ENCODE measurements at regions not wholly inside any gene's neighbourhood (a gene's known extent, or its start where the extent isn't known, plus 50 kb on each side); places are given as distances from the start of the nearest gene placed in this dataset.

- Histone ChIP-seq H3K36me3 (ENCODE audit: control insufficient read depth, insufficient read depth, low read length) (no peaks in the 10 kb centered on the region), H3K4me1 (ENCODE audit: control insufficient read depth, insufficient read depth, low read length) (no peaks in the 10 kb centered on the region), H3K27me3 (ENCODE audit: control insufficient read depth, insufficient read depth, low read length) (no peaks in the 10 kb centered on the region), H3K27ac (ENCODE audit: low read length) (no peak overlapping the region), H3K9me3 (ENCODE audit: control insufficient read depth, insufficient read depth, low read depth, low read length) (no peaks in the 10 kb centered on the region), H3K4me3 (ENCODE audit: low read depth in 2 of 2, low read length in 2 of 2) (no peak overlapping the region)
- DNase-seq (ENCODE audit: low read depth, low spot score) (no peak), ATAC-seq (no peak)
- POLR2A ChIA-PET: no interaction called here
- CTCF ChIA-PET: no interaction called here
- intact Hi-C loops (cut with micrococcal nuclease; ENCODE audit: unreplicated experiment): loop anchor here (5.0 to 10.0 kb wide), 4 partner anchors 113 to 1658 kb away; no protein-coding TSS in a partner anchor
- TF ChIP-seq REST (IDR thresholded peaks at IDR 0.05; ENCODE audit: insufficient read depth in 1 of 2, low read depth in 2 of 2, low read length in 1 of 2) (no peak), POLR2AphosphoS5 (IDR thresholded peaks at IDR 0.05; ENCODE audit: low read depth, low read length) (no peak), CTCF (IDR thresholded peaks at IDR 0.05) (no peak), SIN3A (IDR thresholded peaks at IDR 0.05; ENCODE audit: borderline replicate concordance, insufficient read depth, low read depth, low read length) (no peak), TCF7L2 (IDR thresholded peaks at IDR 0.05; ENCODE audit: low read depth, low read length) (no peak)
- no TSS peak for BruUV-seq (replicated peaks)
- in situ Hi-C loops (cut with HindIII; ENCODE audit: low pct_unique_long_range_greater_than_20kb, low sequenced_read_pairs): loop anchor here (25.0 kb wide), 1 partner anchor 1373 kb away; no protein-coding TSS in a partner anchor
Measured at GRCh38 chr1:163414778-163415177, 93.0 kb downstream of the NUF2 start.

GRCh38 chr1:163421701-163422100 is 99.9 kb downstream of the NUF2 start:
- Histone ChIP-seq H3K27ac (ENCODE audit: low read length) (no peak overlapping the region), H3K36me3 (ENCODE audit: control insufficient read depth, insufficient read depth, low read length) (no peaks in the 10 kb centered on the region), H3K4me3 (ENCODE audit: low read depth in 2 of 2, low read length in 2 of 2) (no peak overlapping the region), H3K4me1 (ENCODE audit: control insufficient read depth, insufficient read depth, low read length) (no peaks in the 10 kb centered on the region), H3K9me3 (ENCODE audit: control insufficient read depth, insufficient read depth, low read depth, low read length) (no peaks in the 10 kb centered on the region), H3K27me3 (ENCODE audit: control insufficient read depth, insufficient read depth, low read length) (no peaks in the 10 kb centered on the region)
- in situ Hi-C loops (cut with HindIII; ENCODE audit: low pct_unique_long_range_greater_than_20kb, low sequenced_read_pairs): loop anchor here (25.0 kb wide), 1 partner anchor 1366 kb away; no protein-coding TSS in a partner anchor
- BruUV-seq (replicated peaks): no TSS peak
- DNase-seq (ENCODE audit: low read depth, low spot score) (no peak), ATAC-seq (no peak)
- POLR2A ChIA-PET: interaction anchor here (0.6 kb wide), 1 partner anchor 742 kb away, joined by 3 read pairs; no protein-coding TSS in a partner anchor
- CTCF ChIA-PET: no interaction called here
- no peak for TF ChIP-seq CTCF (IDR thresholded peaks at IDR 0.05)
- TF ChIP-seq POLR2AphosphoS5 (IDR thresholded peaks at IDR 0.05; ENCODE audit: low read depth, low read length): no peak
- TF ChIP-seq TCF7L2 (IDR thresholded peaks at IDR 0.05; ENCODE audit: low read depth, low read length): no peak
- TF ChIP-seq SIN3A (IDR thresholded peaks at IDR 0.05; ENCODE audit: borderline replicate concordance, insufficient read depth, low read depth, low read length): no peak
- intact Hi-C loops (cut with micrococcal nuclease; ENCODE audit: unreplicated experiment): no loop called here
